ENCODE measurements at regions not wholly inside any gene's neighbourhood (a gene's known extent, or its start where the extent isn't known, plus 50 kb on each side); places are given as distances from the start of the nearest gene placed in this dataset.

- H2BK15ac ChIP-seq (ENCODE audit: low read length): no peak overlapping the region
- H3K9me3 ChIP-seq (ENCODE audit: insufficient read depth in 2 of 2, low read depth in 1 of 2, low read length in 1 of 2): no peaks in the 10 kb centered on the region
- H3K36me3 ChIP-seq (ENCODE audit: control insufficient read depth in 2 of 4, insufficient read depth in 4 of 4, low read length in 3 of 4): no peaks in the 10 kb centered on the region
- no peak overlapping the region for H3K27ac ChIP-seq (ENCODE audit: low read depth, low read length)
- POLR2A ChIA-PET (ENCODE audit: partially characterized antibody): no interaction called here
- CTCF ChIA-PET (ENCODE audit: partially characterized antibody): interaction anchor here (1.0 kb wide), 2 partner anchors 17 to 28 kb away, joined by 3 read pairs; no protein-coding TSS in a partner anchor
- no peak overlapping the region for H3K4me3 ChIP-seq (ENCODE audit: extremely low read depth in 1 of 4, insufficient read depth in 2 of 4, low read depth in 3 of 4, low read length in 4 of 4)
- H3K18ac ChIP-seq (ENCODE audit: extremely low read depth, low read length): no peak overlapping the region
- no peak for FAIRE-seq
- no peak overlapping the region for H2BK12ac ChIP-seq (ENCODE audit: low read depth, low read length)
- H4K91ac ChIP-seq (replicated peaks; ENCODE audit: insufficient read length, low read length): no peak overlapping the region
- H3K79me1 ChIP-seq (ENCODE audit: low read depth, low read length): no peaks in the 10 kb centered on the region
- no peak overlapping the region for H2BK120ac ChIP-seq (replicated peaks; ENCODE audit: low read depth, low read length)
- H2BK5ac ChIP-seq (ENCODE audit: low read depth, low read length): no peak overlapping the region
- H2AFZ ChIP-seq (ENCODE audit: low read length): no peak overlapping the region
- H3K9ac ChIP-seq (replicated peaks in 1 of 4; ENCODE audit: extremely low read depth in 1 of 4, low read depth in 3 of 4, low read length in 3 of 4): peak overlapping the region in 1 of 4 experiments; percentile 49; a peak in 1 of 7 replicates
- no peak overlapping the region for H3K56ac ChIP-seq (replicated peaks; ENCODE audit: insufficient read length, low read depth, low read length)
- no peak overlapping the region for H3K4me2 ChIP-seq (ENCODE audit: insufficient read depth in 1 of 2, low read depth in 2 of 2, low read length in 2 of 2)
- peaks cover 2 to 8% (median 6%) of the 10 kb centered on the region in 4 experiments; a peak in 4 of 7 replicates for H3K4me1 ChIP-seq (replicated peaks in 1 of 4; ENCODE audit: control insufficient read depth in 3 of 4, insufficient read depth in 4 of 4, low read length in 3 of 4)
- H3K23me2 ChIP-seq (ENCODE audit: low read depth, low read length): no peaks in the 10 kb centered on the region; the same call in 1 of the 2 replicates
- H4K20me1 ChIP-seq (replicated peaks in 1 of 2; ENCODE audit: control insufficient read depth in 1 of 2, insufficient read depth in 2 of 2, low read length in 2 of 2): no peaks in the 10 kb centered on the region
- H3K4ac ChIP-seq (replicated peaks; ENCODE audit: insufficient read length, low read depth, low read length): peak overlapping the region; percentile 61
- no peak overlapping the region for H3K14ac ChIP-seq (ENCODE audit: insufficient read length)
- H4K8ac ChIP-seq (ENCODE audit: extremely low read depth, insufficient read depth, low read length): no peak overlapping the region
- no peaks in the 10 kb centered on the region for H3K27me3 ChIP-seq (replicated peaks in 1 of 4; ENCODE audit: control insufficient read depth in 3 of 4, extremely low read depth in 1 of 4, insufficient read depth in 3 of 4, low read length in 3 of 4)
- H3K23ac ChIP-seq (ENCODE audit: insufficient read length): no peak overlapping the region
- H2AK5ac ChIP-seq (ENCODE audit: low read depth, low read length): no peak overlapping the region
- no peak overlapping the region for H4K5ac ChIP-seq (ENCODE audit: insufficient read length, low read depth, low read length)
- H3K79me2 ChIP-seq (ENCODE audit: control insufficient read depth in 1 of 2, insufficient read depth in 2 of 2, low read length in 2 of 2): no peaks in the 10 kb centered on the region
- WGBS, 2 experiments (ENCODE audit: extremely low coverage in 1 of 2, insufficient coverage in 1 of 2, insufficient read length in 1 of 2, insufficient replicate concordance in 2 of 2, low coverage in 1 of 2, low lambda C conversion rate in 2 of 2, missing lambda C conversion rate in 1 of 2): 82% methylated on average over 2 of the region's 2 CpGs; no CpG with 5 or more reads in 1 of the 2 experiments
- H2BK20ac ChIP-seq (ENCODE audit: low read length): no peak overlapping the region
- no peak for DNase-seq (ENCODE audit: low read depth in 1 of 2, low spot score in 2 of 2)
- no peak for TF ChIP-seq TAF1 (IDR thresholded peaks at IDR 0.05; ENCODE audit: low read depth, low read length)
- no peak for TF ChIP-seq JUN (IDR thresholded peaks at IDR 0.05; ENCODE audit: low read depth, low read length)
These were observed 58.5 kb upstream of the SESN3 start for GRCh38 chr11:95289378-95290101.
